Karpas-422 (cell line): ENCODE measurements at regions not wholly inside any gene's neighbourhood (a gene's known extent, or its start where the extent isn't known, plus 50 kb on each side); places are given as distances from the start of the nearest gene placed in this dataset.

ENCODE experiments used
- DNase-seq: peaks from one replicate; pipeline ENCODE4 v3.0.0-alpha.2; 2015
- H2AFZ ChIP-seq: fragments of 200-600 bp; sonication (generic); 2 replicates; pipeline ENCODE4 v1.6.1; 2014; ENCODE audit warnings: antibody characterized with exemption, low read length, mixed read lengths
- H3K27ac ChIP-seq: fragments of 200-600 bp; sonication (generic); 2 replicates; pipeline ENCODE4 v1.5.1; 2014; ENCODE audit warnings: mild to moderate bottlenecking, low read length, moderate library complexity
- H3K27me3 ChIP-seq: fragments of 200-600 bp; sonication (generic); 2 replicates; pipeline ENCODE4 v1.6.1; 2014; ENCODE audit warnings: low read length, mixed read lengths
- H3K36me3 ChIP-seq: fragments of 200-600 bp; sonication (generic); 2 replicates; pipeline ENCODE4 v1.6.1; 2014; ENCODE audit warnings: low read length, mixed read lengths; ENCODE audit not compliant: insufficient read depth
- H3K4me1 ChIP-seq: fragments of 200-600 bp; sonication (generic); 2 replicates; pipeline ENCODE4 v1.6.1; 2014; ENCODE audit warnings: mild to moderate bottlenecking, low read length, mixed read lengths
- H3K4me2 ChIP-seq: fragments of 200-600 bp; sonication (generic); 2 replicates; pipeline ENCODE4 v1.6.1; 2014; ENCODE audit warnings: low read length, low read depth, mild to moderate bottlenecking; ENCODE audit not compliant: poor library complexity, severe bottlenecking
- H3K4me3 ChIP-seq: fragments of 200-600 bp; sonication (generic); 2 replicates; pipeline ENCODE4 v1.5.1; 2014; ENCODE audit warnings: mild to moderate bottlenecking, antibody characterized with exemption, low read length, mixed read lengths
- H3K79me2 ChIP-seq: fragments of 200-600 bp; sonication (generic); 2 replicates; pipeline ENCODE4 v1.6.1; 2014; ENCODE audit warnings: mild to moderate bottlenecking, low read length, mixed read lengths
- H3K9ac ChIP-seq: fragments of 200-600 bp; sonication (generic); 2 replicates; pipeline ENCODE4 v1.6.0; 2014; ENCODE audit warnings: low read length
- H3K9me2 ChIP-seq: fragments of 200-600 bp; sonication (generic), shearing (Covaris generic); replicated peaks from 2 replicates; pipeline ENCODE4 v1.6.0; 2014; ENCODE audit warnings: mild to moderate bottlenecking, low read length, moderate library complexity; ENCODE audit not compliant: insufficient read depth
- H3K9me3 ChIP-seq: fragments of 300-700, 200-600 bp; sonication (generic); 2 replicates; pipeline ENCODE4 v1.6.1; 2014; ENCODE audit warnings: low read length, mixed read lengths
- H4K20me1 ChIP-seq: fragments of 200-600 bp; sonication (generic); 2 replicates; pipeline ENCODE4 v1.6.1; 2014; ENCODE audit warnings: mild to moderate bottlenecking, antibody characterized with exemption, low read length, low read depth; ENCODE audit not compliant: insufficient read depth

DNA sequence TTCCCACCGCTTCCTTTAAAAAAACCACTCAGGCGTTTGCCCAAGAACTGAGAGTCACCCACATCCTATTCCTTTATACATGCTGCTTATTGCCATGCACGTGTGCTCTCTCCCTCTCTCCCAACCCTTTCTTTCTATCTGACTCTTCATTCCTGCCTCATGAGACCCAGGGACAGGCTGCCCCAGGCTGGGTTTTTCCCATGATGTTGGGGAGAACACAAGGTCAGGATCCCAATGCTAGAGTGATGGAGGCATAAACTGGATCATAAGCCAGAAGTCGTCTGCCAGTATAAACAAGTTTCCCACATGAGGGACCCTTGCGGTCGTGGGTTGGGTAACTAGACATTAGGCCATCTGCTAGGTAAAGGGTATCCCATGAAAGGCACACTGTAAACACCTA lies 64.9 kb downstream of the CD2 start:
- no peaks in the 10 kb centered on the region for H3K4me1 ChIP-seq
- DNase-seq = no peak
- H3K27ac ChIP-seq = no peak overlapping the region
- no peaks in the 10 kb centered on the region for H3K27me3 ChIP-seq
- no peak overlapping the region for H2AFZ ChIP-seq
- H3K36me3 ChIP-seq = no peaks in the 10 kb centered on the region
- H3K4me3 ChIP-seq = no peak overlapping the region
- no peak overlapping the region for H3K4me2 ChIP-seq
- no peaks in the 10 kb centered on the region for H3K9me3 ChIP-seq
- no peaks in the 10 kb centered on the region for H3K9me2 ChIP-seq
- H3K9ac ChIP-seq = no peak overlapping the region
- H4K20me1 ChIP-seq = no peaks in the 10 kb centered on the region
- H3K79me2 ChIP-seq = no peaks in the 10 kb centered on the region

DNA sequence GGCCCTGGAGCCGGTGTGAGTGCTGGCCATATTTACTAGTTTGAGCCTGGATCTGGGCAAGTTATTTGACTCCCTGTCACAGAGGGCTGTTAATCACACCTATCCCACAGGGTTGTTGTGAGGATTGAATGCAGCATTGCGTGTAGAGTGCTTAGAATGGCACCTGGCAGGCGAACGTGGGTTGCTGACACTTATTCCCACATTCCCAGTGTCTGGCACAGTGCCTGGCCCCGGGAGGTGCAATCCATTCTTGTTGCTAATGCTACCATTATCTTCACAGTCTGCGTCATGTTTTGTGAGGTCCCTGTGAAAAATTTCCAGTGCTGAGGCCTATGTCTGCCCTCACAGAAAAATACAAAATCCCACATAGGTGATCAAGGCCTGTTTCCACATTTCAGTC lies 66.1 kb downstream of the CD2 start:
- Histone ChIP-seq H3K9ac (no peak overlapping the region), H3K79me2 (no peaks in the 10 kb centered on the region)

DNA sequence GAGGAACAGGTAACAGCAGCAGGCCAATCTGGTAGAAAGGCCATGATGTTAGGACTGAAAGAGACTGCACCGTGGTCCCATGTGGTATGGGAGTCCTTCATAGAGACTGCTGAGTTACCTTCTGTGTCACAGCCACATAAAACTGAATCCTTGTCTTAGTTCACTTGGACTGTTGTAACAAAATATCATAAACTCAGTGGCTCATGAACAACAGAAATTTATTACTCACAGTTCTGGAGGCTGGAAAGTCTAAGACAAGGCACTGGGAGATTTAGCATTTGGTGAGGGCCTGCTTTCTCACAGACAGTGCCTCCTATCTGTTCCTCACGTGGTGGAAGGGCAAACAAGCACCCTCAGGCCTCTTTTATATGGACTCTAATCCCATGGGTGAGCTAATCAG lies 67.5 kb downstream of the CD2 start:
- H3K4me3 ChIP-seq = no peak overlapping the region
- no peak overlapping the region for H3K27ac ChIP-seq
- H3K4me2 ChIP-seq = no peak overlapping the region
- H3K9me2 ChIP-seq = no peaks in the 10 kb centered on the region
- no peaks in the 10 kb centered on the region for H3K27me3 ChIP-seq
- no peak for DNase-seq
- H4K20me1 ChIP-seq = no peaks in the 10 kb centered on the region
- H3K9me3 ChIP-seq = no peaks in the 10 kb centered on the region
- H2AFZ ChIP-seq = no peak overlapping the region
- no peaks in the 10 kb centered on the region for H3K79me2 ChIP-seq
- H3K4me1 ChIP-seq = no peaks in the 10 kb centered on the region
- H3K9ac ChIP-seq = no peak overlapping the region
- no peaks in the 10 kb centered on the region for H3K36me3 ChIP-seq

More for the DNA sequence above, 66.1 kb downstream of the CD2 start:
- Histone ChIP-seq H3K36me3 (no peaks in the 10 kb centered on the region), H3K4me1 (no peaks in the 10 kb centered on the region), H2AFZ (no peak overlapping the region), H3K27ac (no peak overlapping the region), H3K4me3 (no peak overlapping the region), H3K4me2 (no peak overlapping the region), H3K9me2 (no peaks in the 10 kb centered on the region), H3K27me3 (no peaks in the 10 kb centered on the region), H3K9me3 (no peaks in the 10 kb centered on the region), H4K20me1 (no peaks in the 10 kb centered on the region)
- DNase-seq = no peak

DNA sequence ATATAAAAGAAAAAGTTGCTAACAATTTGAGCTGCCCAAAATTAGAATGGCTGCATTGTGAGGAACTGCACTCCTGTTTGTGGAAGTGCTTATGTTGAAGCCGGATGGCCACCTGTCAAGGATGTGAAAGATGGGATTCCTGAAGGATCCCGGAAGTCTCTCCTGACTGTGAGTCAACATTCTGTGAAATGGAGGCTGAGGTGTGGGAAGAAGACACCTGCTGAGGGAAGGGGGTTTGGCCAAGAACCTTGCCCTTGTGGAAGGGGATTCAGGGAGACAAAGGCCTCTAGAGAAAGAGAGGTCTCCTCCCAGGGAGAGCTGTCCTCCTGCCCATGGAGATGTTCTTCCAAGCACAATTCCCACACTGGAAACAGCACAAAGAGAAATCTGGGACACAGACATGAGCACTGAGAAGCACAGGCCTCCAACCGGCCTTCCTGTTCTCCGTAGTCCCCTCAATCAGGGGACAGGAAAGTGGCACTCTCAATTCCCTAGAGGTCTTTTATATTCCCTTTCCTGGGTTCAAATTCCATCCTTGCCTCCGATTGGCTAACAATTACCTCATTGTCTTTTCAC lies 70.5 kb downstream of the CD2 start:
- H3K79me2 ChIP-seq = no peaks in the 10 kb centered on the region

DNA sequence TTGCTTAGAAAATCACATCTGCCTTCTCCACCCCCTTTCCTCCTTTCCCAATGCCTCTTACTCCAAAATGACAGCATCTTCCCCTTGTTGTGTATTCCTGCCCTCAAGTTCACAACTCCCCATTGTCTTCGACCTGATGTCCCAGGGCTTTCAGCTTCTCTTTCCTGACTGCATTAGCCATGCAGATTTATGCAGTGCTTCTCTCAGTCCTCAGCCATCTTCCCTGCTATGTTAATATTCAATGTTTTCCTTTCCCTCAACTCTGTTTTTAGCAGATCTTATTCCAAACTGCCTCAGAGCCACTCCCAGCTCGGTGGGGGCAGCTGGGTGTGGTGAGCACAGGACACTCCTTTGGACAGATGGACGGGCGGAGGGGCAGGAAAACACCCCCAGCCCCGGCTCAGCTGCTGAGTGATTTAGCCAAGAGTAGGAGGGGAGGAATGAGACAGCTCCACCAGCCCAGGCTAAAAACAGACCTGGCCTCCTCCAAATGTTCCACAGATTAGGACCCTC lies 71.0 kb downstream of the CD2 start:
- Histone ChIP-seq H3K9ac (no peak overlapping the region), H3K4me3 (no peak overlapping the region), H3K4me1 (no peaks in the 10 kb centered on the region), H3K27me3 (no peaks in the 10 kb centered on the region), H3K36me3 (no peaks in the 10 kb centered on the region), H3K79me2 (no peaks in the 10 kb centered on the region), H4K20me1 (no peaks in the 10 kb centered on the region), H3K4me2 (no peak overlapping the region), H2AFZ (no peak overlapping the region), H3K9me3 (no peaks in the 10 kb centered on the region), H3K9me2 (no peaks in the 10 kb centered on the region), H3K27ac (no peak overlapping the region)
- no peak for DNase-seq

More for the DNA sequence above, 70.5 kb downstream of the CD2 start:
- Histone ChIP-seq H3K4me3 (no peak overlapping the region), H3K9me3 (no peaks in the 10 kb centered on the region), H3K27ac (no peak overlapping the region), H4K20me1 (no peaks in the 10 kb centered on the region), H3K9me2 (no peaks in the 10 kb centered on the region), H3K4me2 (no peak overlapping the region), H2AFZ (no peak overlapping the region), H3K4me1 (no peaks in the 10 kb centered on the region), H3K27me3 (no peaks in the 10 kb centered on the region), H3K36me3 (no peaks in the 10 kb centered on the region), H3K9ac (no peak overlapping the region)
- DNase-seq = no peak

DNA sequence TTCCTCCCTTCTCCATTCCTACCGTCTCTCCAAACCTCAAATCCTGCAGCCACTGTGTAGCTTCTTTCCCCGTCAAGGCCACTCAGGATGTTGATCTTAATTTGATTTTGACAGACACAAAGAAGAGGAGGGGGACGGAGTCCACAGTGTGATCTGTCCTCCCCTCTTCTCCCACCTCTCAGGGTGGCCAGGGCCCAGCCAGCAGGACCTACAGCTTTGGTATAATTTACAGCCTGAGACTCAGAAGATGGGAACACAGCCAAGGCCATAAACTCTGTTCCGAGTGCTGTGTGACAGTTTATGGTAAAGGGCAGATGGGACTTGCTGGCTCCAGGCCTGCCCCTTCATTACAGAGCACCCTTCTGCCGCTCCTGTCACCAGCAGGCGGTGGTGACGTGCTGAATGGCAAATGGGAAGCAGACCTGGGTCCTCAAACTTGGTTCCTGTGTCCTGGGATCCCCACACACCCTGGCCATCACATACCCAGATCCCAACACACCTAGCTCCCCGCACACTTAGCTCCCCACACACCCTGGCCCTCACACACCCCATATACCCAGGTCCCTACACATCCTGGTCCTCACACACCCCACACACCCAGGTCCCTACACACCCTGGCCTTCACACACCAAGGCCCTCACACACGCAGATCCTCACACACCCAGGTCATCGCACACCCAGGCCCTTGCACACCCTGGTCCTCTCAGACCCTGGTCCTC lies 71.6 kb downstream of the CD2 start:
- no peak overlapping the region for H2AFZ ChIP-seq
- no peak overlapping the region for H3K27ac ChIP-seq
- H3K9me3 ChIP-seq = no peaks in the 10 kb centered on the region

DNA sequence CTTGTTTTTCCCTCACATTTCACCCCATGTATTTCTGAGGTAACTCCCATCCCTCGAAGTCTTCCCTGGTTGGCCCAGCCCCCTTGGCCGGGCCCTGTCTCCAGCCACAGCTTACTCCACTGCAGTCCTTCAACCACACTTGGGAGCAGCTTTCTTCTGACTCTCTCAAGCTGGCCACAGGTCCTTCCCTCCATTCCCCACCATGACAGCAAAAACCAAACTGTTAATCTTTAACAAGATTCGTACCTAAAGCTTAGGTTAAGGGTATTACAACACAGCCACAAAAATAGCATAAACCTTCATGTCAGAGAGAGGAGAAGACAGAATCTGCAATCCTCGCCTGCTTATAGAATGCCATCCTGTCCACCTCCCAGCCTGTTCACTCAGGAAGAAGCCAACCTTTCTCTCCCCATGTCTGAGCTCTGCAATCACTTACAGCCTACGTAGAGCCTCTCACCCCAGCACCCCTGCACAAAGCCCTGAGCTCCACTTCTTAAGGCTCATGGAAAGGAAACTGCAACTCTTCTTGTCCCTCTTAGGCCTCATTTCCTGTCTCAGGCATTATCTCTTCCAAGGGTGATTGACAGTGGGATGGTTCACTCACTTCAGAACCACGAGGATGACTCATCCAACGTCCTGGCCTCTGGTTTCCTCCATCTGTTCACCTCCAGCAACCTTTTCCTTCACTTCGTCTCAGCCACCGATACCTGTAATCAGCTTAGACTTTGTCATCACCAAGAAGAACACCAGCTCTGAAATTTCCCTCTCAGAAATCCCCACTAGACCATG lies 72.8 kb downstream of the CD2 start:
- H3K9me2 ChIP-seq = no peaks in the 10 kb centered on the region
- no peak overlapping the region for H3K27ac ChIP-seq
- H4K20me1 ChIP-seq = no peaks in the 10 kb centered on the region
- no peak overlapping the region for H3K4me2 ChIP-seq
- DNase-seq = no peak
- H3K36me3 ChIP-seq = no peaks in the 10 kb centered on the region
- no peak overlapping the region for H2AFZ ChIP-seq
- H3K4me3 ChIP-seq = no peak overlapping the region
- H3K9me3 ChIP-seq = no peaks in the 10 kb centered on the region
- H3K79me2 ChIP-seq = no peaks in the 10 kb centered on the region
- no peaks in the 10 kb centered on the region for H3K27me3 ChIP-seq
- H3K4me1 ChIP-seq = no peaks in the 10 kb centered on the region
- H3K9ac ChIP-seq = no peak overlapping the region

More for the DNA sequence above, 71.6 kb downstream of the CD2 start:
- Histone ChIP-seq H3K79me2 (no peaks in the 10 kb centered on the region), H3K4me3 (no peak overlapping the region), H3K4me1 (no peaks in the 10 kb centered on the region), H4K20me1 (no peaks in the 10 kb centered on the region), H3K9ac (no peak overlapping the region), H3K36me3 (no peaks in the 10 kb centered on the region), H3K4me2 (no peak overlapping the region), H3K27me3 (no peaks in the 10 kb centered on the region), H3K9me2 (no peaks in the 10 kb centered on the region)
- no peak for DNase-seq

DNA sequence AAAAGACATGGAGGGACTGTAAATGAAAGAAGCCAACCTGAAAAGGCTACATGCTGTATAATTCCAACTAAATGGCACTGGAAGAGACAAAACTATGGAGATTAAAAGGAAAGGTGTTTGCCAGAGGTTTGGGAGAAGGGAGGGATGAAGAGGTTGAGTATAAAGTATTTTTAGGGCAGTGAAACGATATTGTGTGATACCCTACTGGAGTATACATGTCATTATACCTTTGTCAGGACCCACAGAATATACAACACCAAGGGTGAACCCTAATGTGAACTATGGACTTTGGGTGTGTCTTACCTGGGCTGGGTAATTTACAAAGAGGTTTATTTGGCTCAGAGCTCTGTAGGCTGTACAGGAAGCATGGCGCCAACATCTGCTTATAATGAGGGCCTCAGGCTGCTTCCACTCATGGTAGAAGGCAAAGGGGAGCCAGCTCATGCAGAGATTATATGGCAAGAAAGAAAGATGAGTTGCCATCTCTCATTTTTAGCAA lies 73.4 kb downstream of the CD2 start:
- Histone ChIP-seq H3K9me3 (no peaks in the 10 kb centered on the region), H2AFZ (no peak overlapping the region), H4K20me1 (no peaks in the 10 kb centered on the region), H3K27me3 (no peaks in the 10 kb centered on the region), H3K4me1 (no peaks in the 10 kb centered on the region), H3K79me2 (no peaks in the 10 kb centered on the region), H3K4me3 (no peak overlapping the region), H3K27ac (no peak overlapping the region), H3K9ac (no peak overlapping the region), H3K36me3 (no peaks in the 10 kb centered on the region), H3K9me2 (no peaks in the 10 kb centered on the region), H3K4me2 (no peak overlapping the region)
- no peak for DNase-seq
